ENCODE measurements at regions not wholly inside any gene's neighbourhood (a gene's known extent, or its start where the extent isn't known, plus 50 kb on each side); places are given as distances from the start of the nearest gene placed in this dataset.

GRCh38 chr14:38848243-38848935 is 254.6 kb downstream of the SEC23A start:
- no peak for DNase-seq (ENCODE audit: low spot score)

- DNase-seq (ENCODE audit: low spot score) = no peak
Measured at GRCh38 chr14:38847161-38847560, 255.9 kb downstream of the SEC23A start.

GRCh38 chr14:38839694-38840365 is 263.2 kb downstream of the SEC23A start:
- no peak for DNase-seq (ENCODE audit: low spot score)

- no peak for DNase-seq (ENCODE audit: low spot score)
Measured at GRCh38 chr14:38838979-38839323, 264.1 kb downstream of the SEC23A start.

- DNase-seq (ENCODE audit: low spot score) = no peak
Measured at GRCh38 chr14:38838049-38838978, 264.7 kb downstream of the SEC23A start.

- no peak for DNase-seq (ENCODE audit: low spot score)
Measured at GRCh38 chr14:38837343-38838048, 265.5 kb downstream of the SEC23A start.

- no peak for DNase-seq (ENCODE audit: low spot score)
Measured at GRCh38 chr14:38836539-38836938, 266.5 kb downstream of the SEC23A start.

- no peak for DNase-seq (ENCODE audit: low spot score)
Measured at GRCh38 chr14:38835874-38836273, 267.2 kb downstream of the SEC23A start.

- DNase-seq (ENCODE audit: low spot score) = no peak
Measured at GRCh38 chr14:38828183-38828827, 274.7 kb downstream of the SEC23A start.

- DNase-seq (ENCODE audit: low spot score) = no peak
Measured at GRCh38 chr14:38824706-38825105, 278.3 kb downstream of the SEC23A start.

GRCh38 chr14:38818555-38818954 is 284.5 kb downstream of the SEC23A start:
- DNase-seq (ENCODE audit: low spot score) = no peak

- peak; percentile 51 for DNase-seq (ENCODE audit: low spot score)
Measured at GRCh38 chr14:38808734-38809455, 294.1 kb downstream of the SEC23A start.

GRCh38 chr14:38799671-38800070 is 303.4 kb downstream of the SEC23A start:
- no peak for DNase-seq (ENCODE audit: low spot score)

GRCh38 chr14:38794677-38795076 is 308.4 kb downstream of the SEC23A start:
- no peak for DNase-seq (ENCODE audit: low spot score)

GRCh38 chr14:38791862-38792261 is 311.2 kb downstream of the SEC23A start:
- DNase-seq (ENCODE audit: low spot score) = no peak

GRCh38 chr14:38790916-38791315 is 312.1 kb downstream of the SEC23A start:
- no peak for DNase-seq (ENCODE audit: low spot score)

GRCh38 chr14:38789805-38790204 is 313.2 kb downstream of the SEC23A start:
- DNase-seq (ENCODE audit: low spot score) = no peak

- DNase-seq (ENCODE audit: low spot score) = no peak
Measured at GRCh38 chr14:38788060-38788459, 315.0 kb downstream of the SEC23A start.

GRCh38 chr14:38786921-38787320 is 316.1 kb downstream of the SEC23A start:
- no peak for DNase-seq (ENCODE audit: low spot score)

- DNase-seq (ENCODE audit: low spot score) = no peak
Measured at GRCh38 chr14:38777401-38777800, 325.6 kb downstream of the SEC23A start.

- DNase-seq (ENCODE audit: low spot score) = no peak
Measured at GRCh38 chr14:38775986-38776385, 327.0 kb downstream of the SEC23A start.

Measured in ureter (tissue), 1 donor.